GM23338 (cell line): ENCODE measurements at regions not wholly inside any gene's neighbourhood (a gene's known extent, or its start where the extent isn't known, plus 50 kb on each side); places are given as distances from the start of the nearest gene placed in this dataset.

Experiments used
- CREB1 ChIP-seq: fragments of 250-450 bp; sonication (Bioruptor Pico); IDR thresholded peaks from 2 replicates; pipeline ENCODE4 v1.5.0; 2020; ENCODE audit warnings: low read depth, mild to moderate bottlenecking, moderate library complexity
- EZH2 ChIP-seq: fragments of 200-600 bp; sonication (generic); IDR thresholded peaks from one replicate; pipeline ENCODE4 v1.8.0; 2017; ENCODE audit warnings: antibody characterized with exemption, mild to moderate bottlenecking, low read depth; ENCODE audit not compliant: unreplicated experiment
- EZH2phosphoT487 ChIP-seq: fragments of 200-600 bp; sonication (generic); IDR thresholded peaks from one replicate; pipeline ENCODE4 v1.8.1; 2018; ENCODE audit warnings: antibody characterized with exemption; ENCODE audit not compliant: unreplicated experiment
- JUNB ChIP-seq: IDR thresholded peaks from one replicate; pipeline ENCODE4 v1.6.1; 2016; ENCODE audit warnings: antibody characterized with exemption; ENCODE audit not compliant: unreplicated experiment
- NANOG ChIP-seq: IDR thresholded peaks from 2 replicates; pipeline ENCODE4 v1.6.1; 2016; ENCODE audit warnings: antibody characterized with exemption, borderline replicate concordance
- POLR2AphosphoS5 ChIP-seq: IDR thresholded peaks from 2 replicates; pipeline ENCODE4 v1.6.1; 2016; ENCODE audit warnings: antibody characterized with exemption, low read depth
- STAT1 ChIP-seq: IDR thresholded peaks from one replicate; pipeline ENCODE4 v1.6.1; 2016; ENCODE audit warnings: antibody characterized with exemption; ENCODE audit not compliant: unreplicated experiment
- ZNF114 ChIP-seq: fragments of 250-450 bp; sonication (Bioruptor Pico); IDR thresholded peaks from 2 replicates; pipeline ENCODE4 v1.5.0; 2020; ENCODE audit warnings: mild to moderate bottlenecking, moderate library complexity
- ZNF331 ChIP-seq: fragments of 250-450 bp; sonication (Bioruptor Pico); IDR thresholded peaks from 2 replicates; pipeline ENCODE4 v1.5.0; 2020; ENCODE audit warnings: low read depth, mild to moderate bottlenecking, moderate library complexity
- TF ChIP-seq, protein P1 (sequence below), 2 experiments: fragments of 200-600 bp in 1 of 2; sonication (generic) in 1 of 2; conservative IDR thresholded peaks; 2 replicates each; pipeline versions ENCODE4 v1.5.1 to v1.6.1; 2016 to 2017; ENCODE audit warnings: antibody characterized with exemption in 2 of 2, low read depth in 2 of 2, mild to moderate bottlenecking in 2 of 2, moderate library complexity in 1 of 2
- TF ChIP-seq, protein P2 (sequence below): IDR thresholded peaks from one replicate; pipeline ENCODE4 v1.6.1; 2018; ENCODE audit warnings: antibody characterized with exemption; ENCODE audit not compliant: unreplicated experiment
- TF ChIP-seq, protein P3 (sequence below): IDR thresholded peaks from 2 replicates; pipeline ENCODE4 v1.6.1; 2016; ENCODE audit warnings: antibody characterized with exemption
- TF ChIP-seq, protein P4 (sequence below): fragments of 250-450 bp; sonication (Bioruptor Pico); IDR thresholded peaks from 2 replicates; pipeline ENCODE4 v1.5.0; 2020; ENCODE audit warnings: mild to moderate bottlenecking, moderate library complexity

DNA sequence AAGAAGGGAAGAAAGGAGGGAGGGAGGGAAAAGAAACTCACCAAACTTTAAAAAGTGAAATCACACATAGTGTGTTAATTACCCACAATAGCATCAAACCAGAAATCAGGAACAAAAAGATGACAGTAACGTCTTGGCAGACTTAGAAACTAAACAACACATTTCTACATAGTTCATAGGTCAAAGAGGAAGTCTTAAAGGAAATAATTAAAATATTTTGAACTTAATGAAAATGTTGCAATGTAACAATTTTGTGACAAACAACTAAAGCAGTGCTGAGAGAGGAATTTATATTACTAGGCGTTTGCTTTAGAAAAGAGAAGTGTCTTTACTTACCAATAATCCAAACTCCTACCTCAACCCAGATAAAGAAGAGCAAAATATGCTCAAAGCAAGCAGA lies 505.0 kb upstream of the ID2 start:
- TF ChIP-seq, protein P1, sequence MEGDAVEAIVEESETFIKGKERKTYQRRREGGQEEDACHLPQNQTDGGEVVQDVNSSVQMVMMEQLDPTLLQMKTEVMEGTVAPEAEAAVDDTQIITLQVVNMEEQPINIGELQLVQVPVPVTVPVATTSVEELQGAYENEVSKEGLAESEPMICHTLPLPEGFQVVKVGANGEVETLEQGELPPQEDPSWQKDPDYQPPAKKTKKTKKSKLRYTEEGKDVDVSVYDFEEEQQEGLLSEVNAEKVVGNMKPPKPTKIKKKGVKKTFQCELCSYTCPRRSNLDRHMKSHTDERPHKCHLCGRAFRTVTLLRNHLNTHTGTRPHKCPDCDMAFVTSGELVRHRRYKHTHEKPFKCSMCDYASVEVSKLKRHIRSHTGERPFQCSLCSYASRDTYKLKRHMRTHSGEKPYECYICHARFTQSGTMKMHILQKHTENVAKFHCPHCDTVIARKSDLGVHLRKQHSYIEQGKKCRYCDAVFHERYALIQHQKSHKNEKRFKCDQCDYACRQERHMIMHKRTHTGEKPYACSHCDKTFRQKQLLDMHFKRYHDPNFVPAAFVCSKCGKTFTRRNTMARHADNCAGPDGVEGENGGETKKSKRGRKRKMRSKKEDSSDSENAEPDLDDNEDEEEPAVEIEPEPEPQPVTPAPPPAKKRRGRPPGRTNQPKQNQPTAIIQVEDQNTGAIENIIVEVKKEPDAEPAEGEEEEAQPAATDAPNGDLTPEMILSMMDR (conservative IDR thresholded peaks at IDR 0.05; ENCODE audit: low read depth in 2 of 2): no peak
- TF ChIP-seq POLR2AphosphoS5 (no peak), EZH2phosphoT487 (no peak), JUNB (no peak), NANOG (no peak), ZNF114 (CRISPR knock-in tag) (no peak), EZH2 (no peak), CREB1 (CRISPR knock-in tag) (no peak), STAT1 (no peak), ZNF331 (no peak)
- TF ChIP-seq, protein P2, sequence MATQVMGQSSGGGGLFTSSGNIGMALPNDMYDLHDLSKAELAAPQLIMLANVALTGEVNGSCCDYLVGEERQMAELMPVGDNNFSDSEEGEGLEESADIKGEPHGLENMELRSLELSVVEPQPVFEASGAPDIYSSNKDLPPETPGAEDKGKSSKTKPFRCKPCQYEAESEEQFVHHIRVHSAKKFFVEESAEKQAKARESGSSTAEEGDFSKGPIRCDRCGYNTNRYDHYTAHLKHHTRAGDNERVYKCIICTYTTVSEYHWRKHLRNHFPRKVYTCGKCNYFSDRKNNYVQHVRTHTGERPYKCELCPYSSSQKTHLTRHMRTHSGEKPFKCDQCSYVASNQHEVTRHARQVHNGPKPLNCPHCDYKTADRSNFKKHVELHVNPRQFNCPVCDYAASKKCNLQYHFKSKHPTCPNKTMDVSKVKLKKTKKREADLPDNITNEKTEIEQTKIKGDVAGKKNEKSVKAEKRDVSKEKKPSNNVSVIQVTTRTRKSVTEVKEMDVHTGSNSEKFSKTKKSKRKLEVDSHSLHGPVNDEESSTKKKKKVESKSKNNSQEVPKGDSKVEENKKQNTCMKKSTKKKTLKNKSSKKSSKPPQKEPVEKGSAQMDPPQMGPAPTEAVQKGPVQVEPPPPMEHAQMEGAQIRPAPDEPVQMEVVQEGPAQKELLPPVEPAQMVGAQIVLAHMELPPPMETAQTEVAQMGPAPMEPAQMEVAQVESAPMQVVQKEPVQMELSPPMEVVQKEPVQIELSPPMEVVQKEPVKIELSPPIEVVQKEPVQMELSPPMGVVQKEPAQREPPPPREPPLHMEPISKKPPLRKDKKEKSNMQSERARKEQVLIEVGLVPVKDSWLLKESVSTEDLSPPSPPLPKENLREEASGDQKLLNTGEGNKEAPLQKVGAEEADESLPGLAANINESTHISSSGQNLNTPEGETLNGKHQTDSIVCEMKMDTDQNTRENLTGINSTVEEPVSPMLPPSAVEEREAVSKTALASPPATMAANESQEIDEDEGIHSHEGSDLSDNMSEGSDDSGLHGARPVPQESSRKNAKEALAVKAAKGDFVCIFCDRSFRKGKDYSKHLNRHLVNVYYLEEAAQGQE: no peak
- TF ChIP-seq, protein P3, sequence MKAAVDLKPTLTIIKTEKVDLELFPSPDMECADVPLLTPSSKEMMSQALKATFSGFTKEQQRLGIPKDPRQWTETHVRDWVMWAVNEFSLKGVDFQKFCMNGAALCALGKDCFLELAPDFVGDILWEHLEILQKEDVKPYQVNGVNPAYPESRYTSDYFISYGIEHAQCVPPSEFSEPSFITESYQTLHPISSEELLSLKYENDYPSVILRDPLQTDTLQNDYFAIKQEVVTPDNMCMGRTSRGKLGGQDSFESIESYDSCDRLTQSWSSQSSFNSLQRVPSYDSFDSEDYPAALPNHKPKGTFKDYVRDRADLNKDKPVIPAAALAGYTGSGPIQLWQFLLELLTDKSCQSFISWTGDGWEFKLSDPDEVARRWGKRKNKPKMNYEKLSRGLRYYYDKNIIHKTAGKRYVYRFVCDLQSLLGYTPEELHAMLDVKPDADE: no peak
- TF ChIP-seq, protein P4, sequence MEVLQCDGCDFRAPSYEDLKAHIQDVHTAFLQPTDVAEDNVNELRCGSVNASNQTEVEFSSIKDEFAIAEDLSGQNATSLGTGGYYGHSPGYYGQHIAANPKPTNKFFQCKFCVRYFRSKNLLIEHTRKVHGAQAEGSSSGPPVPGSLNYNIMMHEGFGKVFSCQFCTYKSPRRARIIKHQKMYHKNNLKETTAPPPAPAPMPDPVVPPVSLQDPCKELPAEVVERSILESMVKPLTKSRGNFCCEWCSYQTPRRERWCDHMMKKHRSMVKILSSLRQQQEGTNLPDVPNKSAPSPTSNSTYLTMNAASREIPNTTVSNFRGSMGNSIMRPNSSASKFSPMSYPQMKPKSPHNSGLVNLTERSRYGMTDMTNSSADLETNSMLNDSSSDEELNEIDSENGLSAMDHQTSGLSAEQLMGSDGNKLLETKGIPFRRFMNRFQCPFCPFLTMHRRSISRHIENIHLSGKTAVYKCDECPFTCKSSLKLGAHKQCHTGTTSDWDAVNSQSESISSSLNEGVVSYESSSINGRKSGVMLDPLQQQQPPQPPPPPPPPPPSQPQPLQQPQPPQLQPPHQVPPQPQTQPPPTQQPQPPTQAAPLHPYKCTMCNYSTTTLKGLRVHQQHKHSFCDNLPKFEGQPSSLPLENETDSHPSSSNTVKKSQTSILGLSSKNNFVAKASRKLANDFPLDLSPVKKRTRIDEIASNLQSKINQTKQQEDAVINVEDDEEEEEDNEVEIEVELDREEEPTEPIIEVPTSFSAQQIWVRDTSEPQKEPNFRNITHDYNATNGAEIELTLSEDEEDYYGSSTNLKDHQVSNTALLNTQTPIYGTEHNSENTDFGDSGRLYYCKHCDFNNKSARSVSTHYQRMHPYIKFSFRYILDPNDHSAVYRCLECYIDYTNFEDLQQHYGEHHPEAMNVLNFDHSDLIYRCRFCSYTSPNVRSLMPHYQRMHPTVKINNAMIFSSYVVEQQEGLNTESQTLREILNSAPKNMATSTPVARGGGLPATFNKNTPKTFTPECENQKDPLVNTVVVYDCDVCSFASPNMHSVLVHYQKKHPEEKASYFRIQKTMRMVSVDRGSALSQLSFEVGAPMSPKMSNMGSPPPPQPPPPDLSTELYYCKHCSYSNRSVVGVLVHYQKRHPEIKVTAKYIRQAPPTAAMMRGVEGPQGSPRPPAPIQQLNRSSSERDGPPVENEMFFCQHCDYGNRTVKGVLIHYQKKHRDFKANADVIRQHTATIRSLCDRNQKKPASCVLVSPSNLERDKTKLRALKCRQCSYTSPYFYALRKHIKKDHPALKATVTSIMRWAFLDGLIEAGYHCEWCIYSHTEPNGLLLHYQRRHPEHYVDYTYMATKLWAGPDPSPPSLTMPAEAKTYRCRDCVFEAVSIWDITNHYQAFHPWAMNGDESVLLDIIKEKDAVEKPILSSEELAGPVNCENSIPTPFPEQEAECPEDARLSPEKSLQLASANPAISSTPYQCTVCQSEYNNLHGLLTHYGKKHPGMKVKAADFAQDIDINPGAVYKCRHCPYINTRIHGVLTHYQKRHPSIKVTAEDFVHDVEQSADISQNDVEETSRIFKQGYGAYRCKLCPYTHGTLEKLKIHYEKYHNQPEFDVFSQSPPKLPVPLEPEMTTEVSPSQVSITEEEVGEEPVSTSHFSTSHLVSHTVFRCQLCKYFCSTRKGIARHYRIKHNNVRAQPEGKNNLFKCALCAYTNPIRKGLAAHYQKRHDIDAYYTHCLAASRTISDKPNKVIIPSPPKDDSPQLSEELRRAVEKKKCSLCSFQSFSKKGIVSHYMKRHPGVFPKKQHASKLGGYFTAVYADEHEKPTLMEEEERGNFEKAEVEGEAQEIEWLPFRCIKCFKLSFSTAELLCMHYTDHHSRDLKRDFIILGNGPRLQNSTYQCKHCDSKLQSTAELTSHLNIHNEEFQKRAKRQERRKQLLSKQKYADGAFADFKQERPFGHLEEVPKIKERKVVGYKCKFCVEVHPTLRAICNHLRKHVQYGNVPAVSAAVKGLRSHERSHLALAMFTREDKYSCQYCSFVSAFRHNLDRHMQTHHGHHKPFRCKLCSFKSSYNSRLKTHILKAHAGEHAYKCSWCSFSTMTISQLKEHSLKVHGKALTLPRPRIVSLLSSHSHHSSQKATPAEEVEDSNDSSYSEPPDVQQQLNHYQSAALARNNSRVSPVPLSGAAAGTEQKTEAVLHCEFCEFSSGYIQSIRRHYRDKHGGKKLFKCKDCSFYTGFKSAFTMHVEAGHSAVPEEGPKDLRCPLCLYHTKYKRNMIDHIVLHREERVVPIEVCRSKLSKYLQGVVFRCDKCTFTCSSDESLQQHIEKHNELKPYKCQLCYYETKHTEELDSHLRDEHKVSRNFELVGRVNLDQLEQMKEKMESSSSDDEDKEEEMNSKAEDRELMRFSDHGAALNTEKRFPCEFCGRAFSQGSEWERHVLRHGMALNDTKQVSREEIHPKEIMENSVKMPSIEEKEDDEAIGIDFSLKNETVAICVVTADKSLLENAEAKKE (CRISPR knock-in tag): no peak
